NCI-H82 (cell line): ENCODE measurements at regions not wholly inside any gene's neighbourhood (a gene's known extent, or its start where the extent isn't known, plus 50 kb on each side); places are given as distances from the start of the nearest gene placed in this dataset.

Source experiments
- DNase-seq: peaks from one replicate; lab custom pipeline; 2025; lab: John Stamatoyannopoulos, UW

DNA sequence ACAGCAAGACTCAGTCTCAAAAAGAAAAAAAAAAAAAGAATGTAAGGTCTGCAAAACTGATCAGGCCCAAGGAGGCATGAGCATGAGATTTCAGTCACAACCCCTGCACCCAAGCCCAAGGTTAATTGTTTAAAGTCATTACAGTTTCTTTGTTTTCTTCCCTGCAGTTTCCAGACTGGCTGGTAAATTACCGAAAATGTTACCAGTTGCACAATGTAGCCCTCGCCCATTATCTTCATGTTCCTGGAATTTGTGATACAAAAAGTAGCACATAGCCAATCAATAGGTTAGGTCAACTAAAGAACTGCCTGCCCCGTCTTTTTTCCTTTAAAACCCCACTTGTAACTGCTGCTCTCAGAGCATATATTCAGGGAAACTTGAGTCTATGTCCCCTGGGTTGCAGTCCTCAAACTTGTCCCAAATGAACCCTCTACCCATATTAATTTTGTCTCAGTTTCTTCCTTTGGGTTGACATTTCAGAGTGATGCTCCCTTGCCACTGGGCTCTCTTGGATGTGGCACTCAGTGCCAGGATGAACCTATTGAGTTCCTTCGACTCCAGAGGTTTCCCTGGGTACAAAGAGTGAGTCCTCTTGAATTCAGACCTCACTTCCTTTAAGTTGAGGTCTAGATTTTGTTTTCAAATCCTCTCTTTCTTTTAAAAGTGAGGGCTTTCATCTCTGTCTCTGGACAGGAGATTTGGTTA, 216.2 kb upstream of the HS6ST1 start:
- DNase-seq: no peak

DNA sequence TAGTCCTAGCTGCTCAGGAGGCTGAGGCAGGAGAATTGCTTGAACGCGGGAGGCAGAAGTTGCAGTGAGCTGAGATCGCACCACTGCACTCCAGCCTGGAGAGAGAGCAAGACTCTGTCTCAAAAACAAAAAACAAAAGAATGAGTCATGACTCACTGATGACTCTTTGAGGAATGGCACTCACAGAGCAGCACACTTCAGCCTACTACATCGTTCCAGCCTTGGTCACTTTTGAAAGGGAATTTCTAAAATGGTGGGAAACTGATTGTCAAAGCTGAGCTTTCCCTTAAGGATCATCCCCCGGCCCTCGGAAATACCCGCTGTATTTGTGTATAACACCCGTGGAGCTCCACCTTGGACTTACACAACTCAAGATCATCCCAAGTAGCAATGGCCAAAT, 217.3 kb upstream of the HS6ST1 start:
- no peak for DNase-seq

DNA sequence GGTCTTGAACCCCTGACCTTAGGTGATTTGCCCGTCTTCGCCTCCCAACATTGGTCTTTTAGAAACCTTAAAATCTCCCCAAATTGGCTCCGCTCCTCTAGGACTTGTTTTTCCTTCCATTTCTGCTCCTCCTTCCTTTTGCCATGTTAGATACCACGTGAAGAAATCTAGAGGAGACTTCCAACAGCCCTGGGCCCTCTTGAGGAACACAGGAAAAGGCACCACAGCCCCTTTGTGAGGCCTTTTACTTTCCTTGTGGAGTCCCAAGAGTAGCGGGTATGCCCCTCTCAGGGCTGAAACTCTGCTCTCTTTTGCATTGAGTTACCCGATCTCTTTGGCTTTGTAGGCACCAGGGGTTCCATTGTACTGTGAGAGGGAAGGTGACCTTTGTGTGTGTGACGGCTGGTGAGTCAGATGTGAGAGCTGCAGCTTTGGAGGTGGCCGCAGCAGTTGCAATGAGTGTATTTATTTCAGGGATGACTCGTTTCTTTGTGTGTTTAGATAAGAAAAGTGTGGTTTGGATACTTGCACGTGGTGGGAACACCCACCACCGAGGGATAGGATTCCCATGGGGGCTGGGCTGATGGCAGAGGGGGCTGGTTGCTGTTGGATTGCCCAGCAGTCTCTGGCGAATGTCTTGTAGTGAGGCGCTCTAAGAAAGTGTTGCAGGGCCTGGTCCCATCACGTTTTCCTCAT, 218.4 kb upstream of the HS6ST1 start:
- no peak for DNase-seq

DNA sequence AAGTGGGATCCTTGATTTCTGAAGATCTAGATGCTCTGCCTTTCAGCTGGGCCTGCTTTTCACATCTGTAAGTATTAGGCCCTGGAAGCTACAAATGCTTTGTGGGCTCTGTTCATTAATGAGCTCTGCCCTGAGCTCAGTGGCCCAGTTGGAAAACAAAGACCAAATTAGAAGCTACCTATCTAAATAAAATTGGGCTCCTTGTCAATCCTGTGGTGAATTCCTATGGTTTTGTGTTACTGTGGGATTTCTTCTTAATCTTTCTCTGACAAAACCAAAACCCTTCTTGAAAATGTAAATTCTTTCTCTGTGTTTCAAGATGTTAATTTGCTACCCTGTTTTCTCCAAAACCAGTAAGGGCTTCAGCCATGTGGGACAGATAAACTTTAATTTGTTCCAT, 219.0 kb upstream of the HS6ST1 start:
- no peak for DNase-seq

DNA sequence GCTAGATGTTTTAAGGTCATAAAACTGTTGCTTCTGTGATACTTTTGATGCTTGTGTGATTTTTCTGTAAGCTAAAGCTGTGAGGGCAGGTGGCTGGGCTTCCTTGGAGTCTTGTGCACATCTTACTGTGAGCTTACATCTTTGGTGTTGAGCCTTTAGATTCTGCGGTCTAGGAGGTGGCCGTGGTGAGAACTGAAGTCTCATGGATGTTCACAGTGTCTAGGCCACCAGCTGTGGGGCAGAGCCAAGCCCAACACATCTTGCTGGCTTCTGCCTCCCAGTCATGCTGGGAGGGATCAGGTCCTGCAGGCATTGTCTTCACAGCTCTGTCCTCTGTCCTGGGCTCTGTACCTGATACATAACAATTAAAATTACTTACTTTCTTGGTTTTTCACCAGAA, 219.7 kb upstream of the HS6ST1 start:
- no peak for DNase-seq

DNA sequence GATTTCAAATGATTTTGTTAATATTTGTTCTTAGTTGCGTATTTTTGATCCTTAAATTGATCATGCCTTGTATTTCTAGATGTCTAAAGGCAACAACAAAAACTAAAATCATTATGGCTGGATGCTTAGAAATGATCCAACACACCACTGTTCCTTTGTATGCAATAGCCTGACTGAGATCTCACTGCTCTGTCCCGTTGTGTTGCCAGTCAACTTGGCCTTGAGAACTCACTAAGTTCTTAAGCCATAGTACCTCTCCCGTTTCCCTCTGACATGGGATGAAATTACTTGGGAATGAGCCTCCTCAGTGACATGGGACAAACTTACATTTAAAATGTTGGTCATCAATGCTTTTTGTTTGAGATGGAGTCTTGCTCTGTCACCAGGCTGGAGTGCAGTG, 222.0 kb upstream of the HS6ST1 start:
- DNase-seq: no peak

DNA sequence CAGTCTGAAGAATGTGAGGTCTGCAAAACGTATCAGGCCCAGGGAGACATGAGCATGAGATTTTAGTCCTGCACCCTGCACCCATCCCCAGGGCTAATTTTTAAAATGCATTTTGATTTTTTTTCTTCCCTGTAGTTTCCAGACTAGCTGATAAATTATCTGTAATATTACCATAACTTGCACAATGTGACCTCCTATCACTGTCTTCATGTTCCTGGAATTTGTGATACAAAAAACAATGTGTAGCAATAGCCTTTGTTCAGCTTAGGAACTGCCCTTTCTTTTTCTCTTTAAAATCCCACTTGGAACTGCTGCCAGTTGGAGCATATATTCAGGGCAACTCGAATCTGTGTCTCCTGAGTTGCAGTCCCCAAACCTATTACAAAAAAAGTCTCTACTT, 222.8 kb upstream of the HS6ST1 start:
- DNase-seq: no peak

DNA sequence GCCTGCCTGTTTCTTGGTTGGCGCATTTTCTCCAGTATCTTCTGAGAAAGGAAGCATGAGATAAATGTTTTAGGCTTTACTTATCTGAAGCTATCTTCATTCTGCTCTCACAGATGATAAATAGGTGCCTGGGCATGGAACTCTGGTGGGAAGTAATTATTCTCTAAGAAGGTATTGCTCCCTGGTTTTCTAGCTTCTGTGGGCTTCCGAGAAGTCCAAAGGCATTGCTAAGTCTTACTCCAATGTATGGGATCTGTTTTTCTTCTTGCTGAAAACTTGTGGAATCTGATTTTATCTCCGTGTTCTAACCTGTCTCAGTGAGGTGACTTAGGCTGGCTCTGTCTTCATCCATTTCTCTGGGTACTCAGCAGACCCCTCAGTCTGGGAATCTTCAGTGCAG, 224.4 kb upstream of the HS6ST1 start:
- DNase-seq: no peak

DNA sequence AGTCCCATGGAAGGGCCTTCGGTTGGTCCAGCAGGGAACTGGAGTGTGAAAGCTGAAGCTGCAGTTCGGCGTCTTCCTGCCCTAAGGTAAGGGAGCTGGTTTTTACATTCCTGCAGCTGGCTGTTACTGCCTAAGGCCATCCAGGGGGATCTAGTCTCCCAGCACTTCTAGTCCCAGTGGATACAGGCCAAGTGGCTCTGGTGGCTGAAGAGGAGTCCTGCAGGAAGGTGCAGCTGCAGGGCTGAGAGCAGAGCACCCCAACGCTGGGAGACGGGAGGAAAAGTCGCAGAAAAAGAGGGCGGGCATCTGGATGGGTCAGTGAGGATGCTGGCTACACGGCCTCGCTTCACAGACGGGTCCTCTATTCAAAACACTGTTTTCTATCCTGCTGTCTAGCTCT, 225.0 kb upstream of the HS6ST1 start:
- no peak for DNase-seq

DNA sequence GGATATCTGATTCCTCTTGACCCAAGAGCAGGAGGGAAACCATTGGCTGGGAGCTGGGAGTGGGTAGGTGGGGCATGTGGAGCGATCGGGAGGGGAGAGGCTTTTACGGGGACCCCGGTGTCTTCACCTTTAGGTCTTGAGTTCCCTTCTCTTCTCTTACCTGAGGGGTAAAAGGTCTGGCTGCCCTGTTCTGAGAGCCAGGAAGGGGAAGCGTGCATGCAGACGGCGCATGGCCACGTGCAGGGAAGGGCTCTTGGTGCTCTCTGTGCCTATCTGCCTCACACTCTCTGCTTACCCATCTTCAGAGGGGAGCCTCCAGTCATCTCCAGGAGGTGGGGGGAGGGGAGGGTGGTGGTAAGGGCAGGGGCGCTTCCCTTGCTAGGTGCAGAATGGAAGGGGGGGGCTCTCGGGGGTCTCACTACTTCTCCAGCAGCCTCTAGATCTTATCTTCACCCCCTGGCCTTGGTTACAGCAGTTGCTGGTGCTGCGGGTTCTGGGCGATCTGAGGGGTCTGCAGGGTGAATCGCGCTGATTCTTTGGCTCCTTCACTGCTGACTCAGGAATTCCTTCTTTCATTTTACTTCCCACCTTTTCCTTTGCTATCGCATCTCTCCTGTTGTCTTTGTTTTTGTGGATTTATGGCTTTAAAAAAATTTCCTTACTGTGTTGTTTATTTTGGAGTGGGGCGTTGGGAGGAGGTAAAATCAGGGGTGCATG, 225.8 kb upstream of the HS6ST1 start:
- DNase-seq: no peak

DNA sequence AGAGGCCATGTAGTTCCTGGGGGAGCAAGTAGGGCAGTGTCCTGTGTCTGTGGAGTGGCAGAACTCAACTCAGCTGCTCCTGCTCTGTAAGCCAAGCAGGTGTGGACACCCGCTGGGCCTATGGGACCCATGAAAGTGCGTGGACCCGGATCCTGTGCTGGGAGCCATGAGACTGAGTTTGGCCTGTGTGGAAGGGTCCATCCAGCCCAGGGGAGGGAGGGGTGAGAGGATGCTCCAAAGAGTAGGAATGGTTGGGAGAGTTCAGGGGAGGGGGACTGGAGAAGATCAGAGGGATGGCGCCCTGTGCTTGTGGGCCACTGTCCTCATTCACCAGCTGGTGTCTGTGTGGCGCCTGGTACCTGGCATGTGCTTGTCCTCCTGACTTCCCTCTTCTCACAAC, 226.4 kb upstream of the HS6ST1 start:
- no peak for DNase-seq

DNA sequence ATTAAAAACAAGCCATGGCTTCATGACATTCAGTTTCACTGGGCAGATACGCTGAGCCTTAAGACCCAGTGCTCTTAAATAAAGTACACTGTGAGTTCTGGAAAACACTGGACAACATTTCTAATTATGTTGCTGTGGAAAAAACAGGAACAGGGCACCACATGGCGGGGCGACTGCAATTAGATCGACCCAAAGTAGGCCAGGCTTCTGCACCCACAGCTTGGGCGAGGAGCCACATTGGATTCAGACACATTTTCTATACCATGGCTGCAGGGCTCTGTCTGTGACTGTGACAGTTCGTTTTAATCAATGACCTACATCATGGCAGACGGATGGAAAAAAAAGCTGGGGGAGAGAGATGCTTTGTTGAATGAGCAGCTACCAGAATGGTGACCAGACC, 227.2 kb upstream of the HS6ST1 start:
- no peak for DNase-seq

DNA sequence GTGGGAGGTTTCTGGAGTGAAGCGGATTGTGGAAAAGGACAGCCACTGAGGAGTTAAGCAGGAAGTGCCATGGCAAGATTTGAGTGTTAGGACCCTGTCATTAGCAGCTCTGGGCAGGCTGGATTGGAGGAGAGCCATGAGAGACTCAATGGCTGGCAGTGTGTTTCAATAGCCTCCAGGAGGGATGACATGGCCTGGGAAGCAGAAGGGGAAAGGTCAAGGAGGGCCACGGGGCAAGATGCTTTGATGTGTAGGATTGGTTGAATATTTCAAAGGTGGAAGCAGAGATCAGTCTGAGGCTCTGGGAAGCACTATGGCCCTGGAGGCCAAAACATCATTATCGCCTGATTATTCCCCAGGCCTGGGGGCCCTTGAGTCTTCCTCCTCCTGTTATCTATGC, 229.0 kb upstream of the HS6ST1 start:
- DNase-seq: no peak

DNA sequence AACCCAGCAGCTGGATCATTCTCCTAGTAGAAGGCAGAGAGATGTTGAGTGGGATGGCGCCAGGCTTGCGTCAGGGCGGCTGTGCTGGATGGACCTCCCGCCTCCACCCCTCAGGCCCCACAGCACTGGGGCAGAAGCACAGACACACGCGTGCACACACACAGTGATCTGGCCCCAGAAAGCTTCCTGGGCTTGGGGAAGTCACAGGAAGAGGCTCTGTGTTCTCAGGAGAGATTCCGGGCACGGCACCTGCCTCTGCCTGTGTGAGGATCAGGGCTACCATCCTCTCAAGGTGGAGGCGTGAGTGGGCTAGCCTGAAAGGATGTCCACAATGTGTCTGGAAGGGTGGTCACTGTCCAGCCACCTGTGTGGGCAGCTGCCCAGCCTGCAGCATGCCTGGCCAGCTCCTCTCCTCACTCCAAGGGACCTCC, 229.8 kb upstream of the HS6ST1 start:
- DNase-seq: no peak

DNA sequence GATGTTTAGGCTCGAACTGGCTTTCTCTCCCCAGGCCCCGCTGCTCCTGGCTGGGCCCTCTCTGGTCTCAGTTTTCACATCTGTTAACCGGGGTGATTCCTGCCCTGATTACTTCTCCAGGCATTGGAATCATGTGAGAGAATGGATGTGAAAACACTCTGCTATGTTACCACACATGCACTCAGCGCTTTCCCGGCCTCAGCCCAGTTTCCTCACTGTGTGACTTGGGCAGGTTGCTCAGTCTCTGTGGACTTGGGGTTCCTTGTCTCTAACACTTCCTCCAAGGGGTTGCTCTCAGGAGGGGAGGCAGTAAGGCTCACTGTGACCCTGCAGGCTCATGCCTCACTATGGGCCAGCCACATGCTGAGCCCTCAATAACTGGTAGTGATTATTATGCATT, 230.4 kb upstream of the HS6ST1 start:
- no peak for DNase-seq

DNA sequence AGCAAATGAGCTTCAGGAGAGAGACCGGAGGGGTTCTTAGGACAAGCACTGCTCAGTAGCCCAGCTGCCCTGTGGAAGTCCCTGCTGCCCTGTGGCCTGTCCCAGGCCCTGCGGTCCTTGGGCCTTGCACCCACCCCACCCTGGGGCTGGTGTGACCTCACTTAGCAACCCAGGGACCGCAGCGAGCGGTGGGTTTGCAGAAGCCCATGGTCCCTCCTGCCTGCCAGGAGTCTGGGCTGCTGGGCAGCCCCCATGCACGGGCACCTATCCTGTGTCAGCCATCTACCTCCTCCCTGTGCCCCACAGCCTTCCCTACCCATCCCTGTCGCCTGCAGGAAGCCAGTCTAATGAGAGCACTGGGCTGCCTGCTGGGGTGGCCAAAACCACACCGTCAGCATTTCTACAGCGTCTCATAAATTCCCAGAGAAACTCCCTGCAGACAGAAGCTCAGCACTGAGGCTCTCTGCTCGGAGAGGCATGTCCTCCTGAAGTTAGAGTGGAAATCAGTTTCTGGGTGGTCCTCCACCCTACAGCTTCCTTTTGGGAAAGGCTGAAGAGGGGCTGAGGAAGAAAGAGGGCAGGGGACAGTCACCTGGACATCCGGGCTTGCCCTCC, 231.1 kb upstream of the HS6ST1 start:
- DNase-seq: no peak

DNA sequence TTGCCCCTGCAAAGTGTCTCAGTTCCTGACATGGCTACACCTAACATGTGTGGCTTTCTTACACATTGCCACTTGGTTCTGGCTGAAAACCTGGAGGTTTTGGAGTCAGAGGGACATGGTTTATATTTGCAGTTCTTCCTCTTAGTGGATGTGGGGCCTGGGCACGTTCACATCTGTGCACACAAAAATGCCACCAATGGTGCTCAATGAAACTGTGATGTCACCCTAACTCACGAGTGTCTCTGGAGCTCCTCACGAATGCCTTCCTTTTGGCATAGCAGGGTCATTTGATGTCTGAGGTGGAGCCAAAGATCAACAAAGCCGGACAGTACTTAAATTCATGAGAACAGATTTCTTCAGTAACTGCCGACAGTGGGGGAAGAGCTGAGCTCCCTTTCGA, 231.7 kb upstream of the HS6ST1 start:
- no peak for DNase-seq

DNA sequence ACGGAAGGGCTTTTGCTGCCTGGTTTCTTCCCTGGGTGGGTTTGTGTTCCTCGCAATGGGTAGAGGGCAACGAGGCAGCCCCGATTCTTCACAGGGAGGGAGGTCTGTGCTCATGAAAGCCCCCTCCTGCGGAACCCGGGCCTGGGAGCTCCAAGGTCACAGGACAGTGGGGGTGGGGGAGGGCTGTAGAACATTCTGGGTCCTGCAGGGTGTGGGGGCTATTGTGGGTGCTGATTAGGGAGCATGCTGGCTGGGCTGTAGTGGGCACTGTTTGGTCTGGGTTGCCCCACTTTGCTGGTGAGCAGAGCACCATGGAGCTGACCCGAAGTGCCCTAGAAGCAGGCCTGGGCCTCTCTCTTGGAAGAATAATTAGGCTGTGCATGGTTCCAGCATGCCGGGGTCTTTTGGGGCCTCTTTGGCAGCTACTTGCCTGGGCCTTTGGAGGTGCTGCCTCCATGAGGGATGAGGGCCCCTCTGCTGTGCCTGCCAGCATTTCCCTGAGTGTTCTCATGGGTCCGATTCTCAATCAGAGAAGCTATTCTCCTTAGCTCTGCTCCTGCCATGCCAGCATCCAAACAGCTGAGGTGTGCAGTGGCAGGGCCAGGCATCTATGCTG, 232.2 kb upstream of the HS6ST1 start:
- DNase-seq: no peak

DNA sequence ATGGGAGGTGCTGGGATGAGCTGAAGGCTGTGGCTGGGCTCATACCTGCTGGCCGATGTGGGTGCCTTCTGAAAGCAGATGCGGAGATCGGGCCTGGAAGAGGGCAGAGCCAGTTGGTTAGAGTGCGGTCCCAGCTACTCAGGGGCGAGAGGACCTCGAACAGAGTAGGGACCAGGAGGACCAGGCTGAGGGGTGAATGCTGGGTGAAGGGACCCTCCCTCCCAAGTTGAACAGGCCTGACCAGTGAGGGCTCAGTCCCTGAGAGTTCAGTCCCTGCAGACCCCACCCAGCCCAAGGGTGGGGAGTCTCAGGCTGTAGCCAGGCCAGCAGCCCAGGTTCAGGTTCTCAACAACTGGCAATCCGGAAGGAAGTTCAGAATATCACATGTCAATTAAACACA, 232.8 kb upstream of the HS6ST1 start:
- DNase-seq: no peak

DNA sequence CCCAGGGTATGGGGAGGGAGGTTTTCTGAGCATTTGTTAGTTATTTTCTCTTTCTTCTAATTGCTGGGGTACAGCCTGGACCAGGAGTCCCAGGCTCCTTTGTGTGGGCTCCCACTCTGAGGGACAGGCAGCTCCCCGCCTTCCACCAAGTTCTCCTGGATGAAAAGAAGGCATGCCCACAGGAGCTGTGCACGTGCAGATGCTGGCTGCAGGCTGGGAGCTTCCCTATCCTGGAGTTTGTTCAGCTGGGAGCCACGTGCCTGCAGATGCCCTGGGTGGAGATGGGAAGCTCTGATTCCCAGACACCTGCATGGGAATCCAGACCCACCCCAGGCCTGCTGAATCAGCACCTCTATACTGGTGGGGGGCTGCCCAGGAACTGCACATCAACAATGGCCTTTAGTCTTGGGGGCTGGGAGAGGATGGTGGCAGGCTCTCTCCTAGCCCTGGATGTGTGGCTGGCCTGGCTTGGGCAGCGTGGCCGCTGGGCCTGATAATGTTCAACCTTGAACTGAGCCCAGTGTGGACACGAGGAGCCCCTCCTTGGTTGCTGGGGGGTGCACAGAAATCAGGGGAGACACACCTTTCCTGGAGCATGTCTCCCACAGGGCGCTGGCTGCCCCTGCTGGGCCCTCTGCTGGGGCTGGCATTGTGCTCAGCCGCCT, 233.6 kb upstream of the HS6ST1 start:
- DNase-seq: no peak

DNA sequence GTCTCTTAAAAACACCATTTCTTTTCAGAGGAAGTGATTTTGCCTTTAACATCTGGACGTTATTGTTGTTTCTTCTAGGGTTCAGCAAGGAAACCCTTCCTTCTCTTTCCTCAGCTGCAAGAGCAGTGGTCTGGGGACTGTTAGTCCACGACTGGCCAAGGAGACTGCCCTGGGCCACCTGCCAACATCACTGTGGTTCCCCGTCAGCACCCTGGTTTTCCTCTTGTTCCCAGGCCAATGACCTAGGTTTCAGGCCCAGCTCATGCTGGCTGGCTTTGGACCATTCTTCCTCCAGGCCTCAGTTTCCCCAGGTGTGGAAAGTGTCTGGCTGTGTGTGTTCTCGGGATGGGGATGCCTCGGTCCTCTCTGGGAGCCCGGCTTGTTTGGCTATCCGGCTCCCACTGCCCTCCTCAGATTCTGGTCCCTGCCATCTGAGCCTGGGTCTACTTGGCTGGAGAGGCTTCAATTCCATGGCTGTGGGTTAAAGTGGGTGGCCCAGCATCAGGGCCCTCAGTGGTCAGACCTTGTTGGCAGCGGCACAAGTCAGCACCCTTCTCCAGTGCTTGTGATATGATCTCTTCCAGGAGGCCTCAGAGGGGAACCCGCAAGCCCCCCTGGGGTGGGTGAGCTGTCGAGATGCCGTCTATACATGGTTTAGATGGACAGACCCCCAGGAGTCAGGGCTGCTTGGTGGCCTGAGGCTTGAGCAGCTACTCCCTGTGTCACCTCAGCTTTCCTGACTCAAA, 234.3 kb upstream of the HS6ST1 start:
- no peak for DNase-seq
